ENCODE measurements at regions not wholly inside any gene's neighbourhood (a gene's known extent, or its start where the extent isn't known, plus 50 kb on each side); places are given as distances from the start of the nearest gene placed in this dataset.
"Not testable (repeated sequence)": the region's sequence is repeated elsewhere in the genome, so short reads cannot be mapped to it uniquely, and the experiment has no call there.

DNA sequence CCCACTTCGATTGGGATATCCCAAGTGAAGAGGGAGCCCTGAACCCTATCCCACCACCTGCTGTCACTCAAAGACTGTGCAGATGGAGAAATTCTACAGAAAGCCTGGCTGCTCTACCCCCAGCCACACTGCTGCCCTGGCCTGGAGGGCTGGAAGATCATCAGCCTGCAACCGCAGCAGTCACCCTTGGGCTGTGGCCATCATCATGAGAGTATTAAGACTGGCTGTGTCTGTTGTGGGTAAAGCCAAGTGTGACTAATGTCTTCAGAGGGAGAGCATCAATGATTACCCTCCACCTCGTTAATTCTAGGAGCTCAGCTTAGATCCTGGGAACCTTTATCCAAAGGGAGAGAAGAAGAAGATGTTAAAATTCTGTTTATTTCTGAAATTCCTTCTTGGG, 221.5 kb downstream of the TFCP2L1 start:
- TF ChIP-seq, protein P1, sequence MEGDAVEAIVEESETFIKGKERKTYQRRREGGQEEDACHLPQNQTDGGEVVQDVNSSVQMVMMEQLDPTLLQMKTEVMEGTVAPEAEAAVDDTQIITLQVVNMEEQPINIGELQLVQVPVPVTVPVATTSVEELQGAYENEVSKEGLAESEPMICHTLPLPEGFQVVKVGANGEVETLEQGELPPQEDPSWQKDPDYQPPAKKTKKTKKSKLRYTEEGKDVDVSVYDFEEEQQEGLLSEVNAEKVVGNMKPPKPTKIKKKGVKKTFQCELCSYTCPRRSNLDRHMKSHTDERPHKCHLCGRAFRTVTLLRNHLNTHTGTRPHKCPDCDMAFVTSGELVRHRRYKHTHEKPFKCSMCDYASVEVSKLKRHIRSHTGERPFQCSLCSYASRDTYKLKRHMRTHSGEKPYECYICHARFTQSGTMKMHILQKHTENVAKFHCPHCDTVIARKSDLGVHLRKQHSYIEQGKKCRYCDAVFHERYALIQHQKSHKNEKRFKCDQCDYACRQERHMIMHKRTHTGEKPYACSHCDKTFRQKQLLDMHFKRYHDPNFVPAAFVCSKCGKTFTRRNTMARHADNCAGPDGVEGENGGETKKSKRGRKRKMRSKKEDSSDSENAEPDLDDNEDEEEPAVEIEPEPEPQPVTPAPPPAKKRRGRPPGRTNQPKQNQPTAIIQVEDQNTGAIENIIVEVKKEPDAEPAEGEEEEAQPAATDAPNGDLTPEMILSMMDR (IDR thresholded peaks at IDR 0.05) = no peak
- Histone ChIP-seq H3K27ac (no peak overlapping the region), H3K4me3 (no peak overlapping the region)
- DNase-seq (ENCODE audit: low spot score) = no peak

DNA sequence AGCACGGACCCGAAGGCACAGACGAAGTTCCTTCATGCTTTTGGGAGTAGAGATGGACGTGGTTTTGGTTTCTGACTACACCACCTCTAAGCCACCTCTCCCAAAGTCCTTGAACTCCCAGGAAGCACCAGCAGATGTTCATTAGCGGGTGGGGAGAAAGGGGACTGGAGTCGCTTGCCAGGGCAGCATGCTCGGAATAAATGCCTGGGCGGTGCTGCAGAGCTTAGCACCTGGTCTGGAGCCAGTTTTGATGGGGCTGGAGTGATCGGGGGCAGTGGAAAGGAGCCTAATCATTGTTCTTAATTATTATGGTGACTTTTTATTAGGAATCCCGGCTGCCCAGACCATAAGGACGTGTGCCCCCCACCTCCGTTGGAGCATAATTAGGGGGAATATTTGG, 220.8 kb downstream of the TFCP2L1 start:
- no peak for DNase-seq (ENCODE audit: low spot score)

DNA sequence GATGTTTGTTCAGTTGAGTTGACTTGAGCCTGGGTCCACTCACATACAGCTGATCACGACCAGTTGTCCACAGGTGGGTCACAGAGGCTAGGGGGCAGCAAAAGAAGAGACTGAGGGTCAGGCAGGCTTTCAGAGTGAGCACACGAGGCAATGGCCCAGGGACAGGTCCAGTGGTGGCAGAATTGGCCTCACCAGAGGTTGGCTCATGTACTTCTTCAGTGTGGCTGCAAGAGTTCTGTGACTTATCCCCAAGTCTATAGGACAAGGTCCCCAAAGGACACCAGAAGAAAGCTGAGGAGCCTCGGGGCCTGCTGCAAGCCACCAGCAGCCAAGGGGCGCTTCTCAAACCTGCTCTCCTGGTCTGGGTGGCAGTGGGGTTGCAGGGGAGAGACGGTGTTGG, 219.8 kb downstream of the TFCP2L1 start:
- DNase-seq (ENCODE audit: low spot score) = no peak
- Histone ChIP-seq H3K27ac (no peak overlapping the region), H3K4me3 (no peak overlapping the region)
- TF ChIP-seq, protein P1 (IDR thresholded peaks at IDR 0.05) = no peak

More for the DNA sequence above, 220.8 kb downstream of the TFCP2L1 start:
- TF ChIP-seq, protein P1 (IDR thresholded peaks at IDR 0.05) = no peak
- Histone ChIP-seq H3K4me3 (no peak overlapping the region), H3K27ac (no peak overlapping the region)

DNA sequence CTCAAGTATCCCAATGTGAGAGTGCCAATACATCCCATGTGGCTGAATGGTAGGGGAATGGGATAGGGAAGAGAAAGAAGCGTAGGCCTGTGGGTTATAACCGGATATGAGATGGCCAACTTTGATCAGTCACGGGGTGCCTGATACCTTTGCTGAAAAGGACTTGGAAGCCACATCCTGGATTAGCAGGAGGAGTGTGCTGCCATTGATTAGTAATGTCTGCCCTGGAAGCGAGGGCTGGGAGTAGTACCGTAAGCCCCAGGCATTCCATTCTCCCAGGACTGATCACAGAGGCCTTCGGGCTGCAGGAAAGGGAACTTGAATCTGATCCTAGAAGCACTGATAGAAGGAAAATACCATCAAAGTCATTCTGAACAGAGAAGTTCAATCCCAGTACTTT, 218.5 kb downstream of the TFCP2L1 start:
- TF ChIP-seq, protein P1 (IDR thresholded peaks at IDR 0.05) = no peak
- Histone ChIP-seq H3K27ac (no peak overlapping the region), H3K4me3 (no peak overlapping the region)
- DNase-seq (ENCODE audit: low spot score) = no peak

DNA sequence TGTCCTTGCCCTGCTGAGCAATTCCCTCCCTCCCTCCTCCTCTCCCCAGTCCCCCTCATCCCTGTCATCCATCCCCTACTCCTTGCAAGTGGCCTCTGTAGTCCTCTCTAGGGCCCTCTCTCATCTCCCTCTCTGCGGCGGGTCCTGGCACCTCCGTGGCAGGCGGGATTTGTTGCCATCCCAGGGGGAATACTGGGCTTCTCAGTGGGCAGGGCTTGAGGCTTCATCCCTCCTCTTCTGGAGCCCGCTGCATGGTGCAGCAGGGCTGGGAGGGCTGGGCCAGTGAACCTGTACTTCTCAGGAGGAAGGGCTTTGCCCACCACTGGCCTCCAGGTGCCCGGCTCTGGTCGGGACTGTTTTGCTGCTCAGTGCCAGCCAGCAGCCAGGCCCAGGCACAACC, 216.2 kb downstream of the TFCP2L1 start:
- TF ChIP-seq, protein P1 (IDR thresholded peaks at IDR 0.05) = no peak
- DNase-seq (ENCODE audit: low spot score) = no peak
- no peak overlapping the region for H3K4me3 ChIP-seq
- no peak overlapping the region for H3K27ac ChIP-seq

DNA sequence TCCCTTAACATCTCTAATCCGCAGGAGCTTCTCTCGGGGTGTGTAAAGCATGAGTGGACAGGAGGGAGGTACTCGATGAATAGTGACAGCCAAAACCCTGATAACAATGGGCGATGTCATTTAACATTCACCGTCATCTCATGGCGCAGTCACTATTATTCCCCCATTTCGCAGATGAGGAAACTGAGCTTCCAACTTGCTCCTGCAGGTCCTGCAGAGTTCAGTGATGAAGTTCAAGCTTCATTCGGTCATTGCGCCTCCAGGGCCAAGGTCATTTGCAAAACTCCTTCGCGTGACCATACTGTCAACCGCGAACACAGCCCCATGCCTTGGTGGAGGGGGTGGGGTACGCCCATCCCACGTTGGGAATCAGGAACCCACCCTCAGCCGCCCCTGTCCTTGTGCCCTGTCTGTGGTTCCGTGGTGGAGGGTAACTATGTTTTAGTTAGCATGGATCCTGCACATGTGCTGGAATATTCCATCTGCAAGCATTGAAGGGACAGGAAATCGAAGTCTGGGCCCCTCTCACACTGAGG, 215.5 kb downstream of the TFCP2L1 start:
- DNase-seq (ENCODE audit: low spot score) = no peak
- Histone ChIP-seq H3K27ac (no peak overlapping the region), H3K4me3 (no peak overlapping the region)
- TF ChIP-seq, protein P1 (IDR thresholded peaks at IDR 0.05) = no peak

DNA sequence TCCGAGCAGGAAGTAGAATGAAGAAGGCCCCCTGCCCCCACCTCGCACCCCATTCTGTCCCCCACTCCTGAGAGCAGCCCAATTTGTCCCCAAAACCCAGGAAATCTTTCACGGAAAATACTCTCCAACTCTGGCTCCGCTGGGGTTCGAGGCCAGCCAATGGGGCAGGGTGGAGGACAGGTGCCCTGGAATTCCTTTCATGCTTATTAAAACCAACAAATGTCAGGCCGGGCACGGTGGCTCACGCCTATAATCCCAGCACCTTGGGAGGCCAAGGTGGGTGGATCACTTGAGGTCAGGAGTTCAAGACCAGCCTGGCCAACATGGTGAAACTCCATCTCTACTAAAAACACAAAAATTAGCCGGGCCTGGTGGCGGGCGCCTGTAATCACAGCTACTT, 214.9 kb downstream of the TFCP2L1 start:
- not testable (repeated sequence) for DNase-seq (ENCODE audit: low spot score); H3K4me3 ChIP-seq; H3K27ac ChIP-seq

Data from coronary artery (tissue), 2 donors.